ENCODE measurements at regions not wholly inside any gene's neighbourhood (a gene's known extent, or its start where the extent isn't known, plus 50 kb on each side); places are given as distances from the start of the nearest gene placed in this dataset.
"Not testable (repeated sequence)": the region's sequence is repeated elsewhere in the genome, so short reads cannot be mapped to it uniquely, and the experiment has no call there.

DNA sequence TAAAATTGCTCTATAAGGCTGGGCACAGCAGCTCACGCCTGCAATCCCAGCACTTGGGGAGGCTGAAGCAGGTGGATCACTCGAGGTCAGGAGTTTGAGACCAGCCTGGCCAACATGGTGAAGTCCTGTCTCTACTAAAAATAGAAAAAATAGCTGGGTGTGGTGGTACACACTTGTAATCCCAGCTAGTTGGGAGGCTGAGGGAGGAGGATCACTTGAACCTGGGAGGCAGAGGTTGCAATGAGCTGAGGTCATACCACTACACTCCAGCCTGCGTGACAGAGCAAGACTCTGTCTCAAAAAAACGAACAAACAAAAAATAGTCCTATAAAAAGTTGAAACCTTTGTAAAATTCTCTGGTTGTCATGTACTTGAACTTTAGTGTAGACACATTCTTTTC lies 93.0 kb upstream of the KIF26B start:
- not testable (repeated sequence) for DNase-seq

- DNase-seq: no peak
Measured at GRCh38 chr1:245060684-245061374, 94.0 kb upstream of the KIF26B start.

GRCh38 chr1:245059806-245060424 lies 94.9 kb upstream of the KIF26B start:
- DNase-seq: no peak

GRCh38 chr1:245058882-245059281 lies 95.9 kb upstream of the KIF26B start:
- DNase-seq: no peak

- no peak for DNase-seq
Measured at GRCh38 chr1:245058436-245058835, 96.3 kb upstream of the KIF26B start.

DNA sequence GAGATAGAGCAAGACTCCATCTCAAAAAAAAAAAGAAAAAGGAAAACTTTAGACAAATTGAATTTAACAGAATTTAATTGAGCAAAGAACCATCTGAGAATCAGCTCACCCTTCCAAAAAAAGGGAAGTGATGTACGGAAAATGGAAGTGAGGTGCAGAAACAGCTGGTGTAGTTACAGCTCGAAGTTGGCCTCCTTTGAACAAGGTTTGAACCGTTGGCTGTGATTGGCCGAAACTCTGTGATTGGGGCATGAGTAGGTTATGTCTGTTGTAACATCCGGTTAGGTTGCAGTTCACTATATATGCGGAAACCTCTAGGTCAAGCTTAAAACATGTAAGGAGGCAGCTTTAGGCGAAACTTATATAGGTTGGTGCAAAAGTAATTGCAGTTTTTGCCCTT lies 97.9 kb upstream of the KIF26B start:
- no peak for DNase-seq

DNA sequence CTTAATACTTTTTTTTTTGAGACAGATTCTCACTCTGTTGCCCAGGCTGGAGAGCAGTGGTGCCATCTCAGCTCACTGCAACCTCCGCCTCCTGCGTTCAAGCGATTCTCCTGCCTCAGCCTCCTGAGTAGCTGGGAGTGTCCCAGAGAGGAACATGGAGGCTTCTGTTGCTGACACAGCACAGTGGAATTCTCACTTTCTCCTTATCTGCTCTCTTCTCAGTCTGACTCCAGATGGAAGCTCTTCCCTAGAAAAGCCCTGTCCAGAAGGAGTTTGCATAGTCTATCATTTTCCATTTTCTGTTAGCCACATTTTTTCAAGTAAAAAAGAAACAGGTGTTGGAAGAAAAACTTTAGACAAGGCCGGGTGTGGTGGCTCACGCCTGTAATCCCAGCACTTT lies 98.5 kb upstream of the KIF26B start:
- not testable (repeated sequence) for DNase-seq

- DNase-seq: no peak
Measured at GRCh38 chr1:245055752-245056151, 99.0 kb upstream of the KIF26B start.

- no peak for DNase-seq
Measured at GRCh38 chr1:245054507-245055270, 100.1 kb upstream of the KIF26B start.

DNA sequence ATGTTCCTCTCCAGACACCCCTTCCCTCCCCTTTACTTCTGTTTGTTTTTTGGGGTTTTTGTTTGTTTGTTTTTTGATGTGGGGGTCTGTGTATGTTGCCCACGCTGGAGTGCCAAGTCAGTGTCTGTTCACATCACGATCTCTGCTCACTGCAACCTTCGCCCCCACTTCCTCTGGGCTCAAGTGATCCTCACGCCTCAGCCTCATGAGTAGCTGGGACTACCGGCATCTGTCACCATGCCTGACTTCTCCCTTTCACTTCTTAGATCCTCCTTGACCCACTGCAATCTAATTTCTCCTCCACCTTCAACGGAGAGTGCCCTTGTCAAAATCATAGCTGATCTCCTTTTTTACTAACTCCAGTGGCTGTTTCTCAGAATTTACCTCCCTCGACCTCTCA lies 100.7 kb upstream of the KIF26B start:
- no peak for DNase-seq

DNA sequence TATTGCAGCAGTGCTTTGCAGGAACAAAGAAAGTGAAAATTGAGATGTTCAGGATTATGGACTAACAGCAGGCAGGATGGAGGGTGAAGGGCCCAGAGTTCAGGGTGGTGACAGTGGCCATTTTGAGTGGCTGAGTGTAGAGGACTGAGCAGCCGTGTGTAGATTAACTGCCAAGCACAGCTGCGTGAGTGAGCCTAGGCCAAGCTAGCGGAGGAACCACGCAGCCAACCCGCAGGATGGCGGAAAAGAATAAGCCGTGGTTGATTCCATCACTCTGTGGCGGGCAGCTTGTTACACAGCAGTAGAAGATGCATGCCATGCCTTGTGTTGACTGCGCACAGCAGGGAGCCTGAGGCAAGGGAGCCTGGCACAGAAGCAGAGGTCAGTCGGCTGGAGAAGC lies 102.5 kb upstream of the KIF26B start:
- DNase-seq: no peak

- no peak for DNase-seq
Measured at GRCh38 chr1:245051349-245052221, 103.2 kb upstream of the KIF26B start.

DNA sequence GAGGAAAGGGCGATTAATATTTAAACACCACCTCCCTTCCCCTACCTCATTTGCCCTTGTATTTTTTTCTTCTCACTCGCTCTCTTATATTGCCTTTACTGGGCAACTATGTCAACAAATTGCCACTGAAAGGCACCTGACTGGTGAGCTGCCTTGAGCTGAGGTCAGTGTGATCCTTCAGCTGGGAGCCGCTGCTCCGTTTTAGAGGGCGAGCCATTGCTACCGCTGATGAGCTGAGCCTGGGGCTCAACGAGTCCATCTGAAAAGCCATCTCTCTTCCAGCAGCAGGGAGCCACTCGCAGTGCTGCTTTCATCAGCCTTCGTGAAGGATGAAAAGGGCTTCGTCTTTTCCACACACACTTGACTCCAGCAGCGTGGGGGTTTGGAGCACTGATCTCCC lies 108.0 kb upstream of the KIF26B start:
- no peak for DNase-seq

DNA sequence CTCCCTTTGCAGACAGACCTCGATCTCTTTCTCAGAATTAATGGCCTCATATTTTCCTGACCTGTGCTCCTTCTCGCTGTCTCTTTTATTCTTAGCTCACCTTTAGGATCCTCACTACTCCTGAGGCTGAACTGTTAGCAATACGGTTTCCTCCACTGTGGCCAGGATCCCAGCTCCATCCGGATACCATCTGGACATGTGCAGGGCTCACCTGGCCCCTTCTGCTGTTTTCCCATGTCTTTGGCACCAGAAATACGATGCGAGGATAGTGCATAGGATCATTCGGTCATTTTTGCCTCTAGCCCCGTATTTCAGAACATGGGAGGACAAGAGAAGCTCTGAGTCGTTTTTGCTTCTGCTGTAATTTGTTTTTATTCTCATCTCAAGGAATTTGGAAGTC lies 108.5 kb upstream of the KIF26B start:
- DNase-seq: no peak

GRCh38 chr1:245045087-245045881 lies 109.5 kb upstream of the KIF26B start:
- DNase-seq: no peak

GRCh38 chr1:245043611-245043940 lies 111.2 kb upstream of the KIF26B start:
- no peak for DNase-seq

DNA sequence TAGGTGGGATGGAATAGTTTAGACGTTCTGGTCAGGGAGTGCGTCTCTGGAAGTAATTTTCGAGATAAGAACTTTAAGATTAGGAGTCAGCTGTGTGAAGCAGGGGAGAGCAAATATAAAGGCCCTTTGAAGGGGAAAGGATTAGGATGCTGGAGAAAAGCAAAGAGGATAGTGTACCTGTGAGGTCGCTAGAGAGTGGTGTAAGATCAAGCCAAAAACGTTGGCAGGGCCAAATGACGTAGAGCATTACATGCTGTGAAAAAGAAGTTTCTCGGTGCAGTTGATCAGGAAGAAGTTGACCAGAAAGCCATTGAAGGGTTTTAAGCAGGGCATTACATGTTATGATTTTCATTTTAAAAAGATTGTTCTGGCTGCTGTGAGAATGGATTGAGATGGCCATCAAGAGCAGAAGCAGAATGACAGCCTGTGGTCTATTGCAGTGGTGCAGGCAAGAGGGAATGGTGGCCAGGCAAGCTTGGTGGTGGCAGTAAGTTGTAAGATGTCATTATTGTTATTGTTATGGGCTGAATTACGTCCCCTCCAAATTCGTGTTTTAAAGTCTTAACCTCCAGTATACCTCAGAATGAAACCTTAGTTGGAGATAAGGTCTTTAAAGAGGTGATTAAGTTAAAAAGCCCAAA lies 113.6 kb upstream of the KIF26B start:
- DNase-seq: no peak

DNA sequence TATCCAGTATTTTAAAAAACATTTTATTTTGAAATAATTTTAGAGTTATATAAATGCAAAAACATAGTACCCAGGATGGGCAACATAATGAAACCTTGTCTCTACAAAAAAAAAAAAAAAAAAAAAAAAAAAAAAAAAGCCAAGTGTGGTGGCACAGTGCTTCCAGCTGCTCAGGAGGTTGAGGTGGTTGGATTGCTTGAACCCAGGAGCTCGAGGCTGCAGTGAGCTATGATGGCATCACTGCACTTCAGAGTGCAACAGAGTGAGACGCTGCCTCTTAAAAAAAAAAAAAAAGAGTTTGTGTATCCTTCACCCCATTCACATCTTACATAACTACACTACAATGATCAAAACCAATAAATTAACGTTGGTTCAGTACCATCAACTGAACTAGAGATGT lies 115.6 kb upstream of the KIF26B start:
- no peak for DNase-seq

DNA sequence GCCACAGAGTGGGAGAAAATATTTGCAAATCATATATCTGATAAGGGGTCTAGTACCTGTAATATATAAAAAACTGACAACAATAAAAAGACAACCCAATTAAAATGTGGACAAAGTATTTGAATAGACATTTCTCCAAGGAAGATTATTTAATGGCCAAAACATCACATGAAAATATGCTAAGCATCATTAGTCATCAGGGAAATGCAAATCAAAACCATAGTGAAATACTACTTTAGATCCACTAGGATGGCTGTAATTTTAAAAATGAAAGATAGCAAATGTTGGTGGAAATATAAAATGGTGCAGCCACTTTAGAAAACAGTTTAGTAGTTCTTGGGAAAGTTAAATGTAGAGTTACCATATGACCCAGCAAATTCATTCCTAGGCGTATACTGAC lies 118.7 kb upstream of the KIF26B start:
- peak; percentile 14 for DNase-seq

DNA sequence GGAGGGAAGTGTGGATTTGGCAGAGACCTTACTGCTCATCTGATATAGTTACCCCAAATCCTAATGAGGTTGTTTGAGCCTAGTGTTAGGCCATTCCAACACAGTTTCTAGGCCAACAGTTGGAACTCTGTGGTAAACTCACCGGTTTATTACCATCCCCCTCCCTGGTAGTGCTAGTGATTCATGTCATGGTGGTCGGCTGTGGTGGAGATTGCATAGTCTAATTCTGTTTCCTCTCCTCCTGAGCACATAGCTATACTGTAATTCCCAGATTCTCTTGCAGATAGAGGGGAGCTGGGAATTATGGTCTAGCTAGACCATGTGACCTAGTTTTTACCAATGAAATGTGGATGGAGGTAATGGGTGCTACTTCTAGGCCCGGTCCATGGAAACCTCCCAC lies 123.7 kb upstream of the KIF26B start:
- peak; percentile 27 for DNase-seq

- DNase-seq: no peak
Measured at GRCh38 chr1:245026247-245026646, 128.5 kb upstream of the KIF26B start.

- no peak for DNase-seq
Measured at GRCh38 chr1:245025525-245025924, 129.3 kb upstream of the KIF26B start.

All from fibroblast of skin of scalp (primary cell).